ENCODE measurements at regions not wholly inside any gene's neighbourhood (a gene's known extent, or its start where the extent isn't known, plus 50 kb on each side); places are given as distances from the start of the nearest gene placed in this dataset.

GRCh38 chr20:48395816-48396546 lies 431.8 kb downstream of the PREX1 start:
- intact Hi-C loops (cut with DNase I), result no loop called here
- TF ChIP-seq CTCF (IDR thresholded peaks at IDR 0.05), result no peak
- no peak for TF ChIP-seq POLR2A (IDR thresholded peaks at IDR 0.05)
- no peaks in the 10 kb centered on the region for H3K36me3 ChIP-seq (replicated peaks in 1 of 2; ENCODE audit: insufficient read depth in 1 of 2, low read depth in 2 of 2)
- no peak overlapping the region for H3K27ac ChIP-seq
- H3K4me3 ChIP-seq, result no peak overlapping the region
- ATAC-seq (no peak), DNase-seq (no peak)
- H3K9me3 ChIP-seq, result peaks cover 0 to 10% (median 0%) of the 10 kb centered on the region in 3 donors
- 63 to 68% methylated on average over 9 of the region's 9 CpGs for WGBS, 2 donors
- peaks cover 21% of the 10 kb centered on the region for H3K4me1 ChIP-seq
- H3K27me3 ChIP-seq, result no peaks in the 10 kb centered on the region

DNA sequence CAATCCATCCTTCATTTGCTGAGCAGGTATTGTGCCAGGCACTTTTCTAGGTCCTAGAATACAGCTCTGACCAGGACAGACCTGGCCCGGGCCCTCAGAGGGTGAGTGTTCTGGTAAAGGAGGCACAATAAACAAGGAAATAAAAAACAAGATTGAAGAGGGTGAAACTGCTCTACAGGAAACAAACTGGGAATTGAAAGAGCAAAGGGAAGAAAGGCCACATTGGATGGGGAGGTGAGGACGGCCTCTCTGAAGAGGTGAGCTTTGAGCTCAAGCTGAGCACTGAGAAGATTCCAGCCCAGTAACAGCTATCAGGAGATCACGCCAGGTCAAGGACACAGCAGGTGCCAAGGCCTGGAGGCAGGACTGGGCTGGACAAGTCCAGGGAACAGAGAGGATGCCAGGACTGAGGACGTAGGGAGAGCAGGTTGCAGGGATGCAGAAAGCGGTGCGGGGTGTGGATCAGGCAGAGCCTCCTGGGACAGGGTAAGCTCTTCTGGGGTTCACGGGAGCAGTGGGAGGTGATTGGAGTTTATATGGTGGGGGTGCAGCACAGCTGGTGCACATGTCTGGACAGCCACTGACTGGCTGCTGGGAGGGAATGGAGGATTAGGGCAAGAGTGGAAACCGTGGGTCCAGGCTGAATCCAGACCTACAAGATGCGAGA lies 433.3 kb downstream of the PREX1 start:
- Histone ChIP-seq H3K4me3 (no peak overlapping the region), H3K36me3 (replicated peaks in 1 of 2; ENCODE audit: insufficient read depth in 1 of 2, low read depth in 2 of 2) (no peaks in the 10 kb centered on the region), H3K27ac (no peak overlapping the region), H3K27me3 (no peaks in the 10 kb centered on the region), H3K9me3 (peaks cover 0 to 10% (median 0%) of the 10 kb centered on the region in 3 donors), H3K4me1 (peaks cover 17% of the 10 kb centered on the region)
- 79 to 82% methylated on average over 9 of the region's 9 CpGs for WGBS, 2 donors
- DNase-seq (no peak), ATAC-seq (no peak)
- TF ChIP-seq CTCF (IDR thresholded peaks at IDR 0.05), result no peak
- TF ChIP-seq POLR2A (IDR thresholded peaks at IDR 0.05), result no peak
- intact Hi-C loops (cut with DNase I), result no loop called here

DNA sequence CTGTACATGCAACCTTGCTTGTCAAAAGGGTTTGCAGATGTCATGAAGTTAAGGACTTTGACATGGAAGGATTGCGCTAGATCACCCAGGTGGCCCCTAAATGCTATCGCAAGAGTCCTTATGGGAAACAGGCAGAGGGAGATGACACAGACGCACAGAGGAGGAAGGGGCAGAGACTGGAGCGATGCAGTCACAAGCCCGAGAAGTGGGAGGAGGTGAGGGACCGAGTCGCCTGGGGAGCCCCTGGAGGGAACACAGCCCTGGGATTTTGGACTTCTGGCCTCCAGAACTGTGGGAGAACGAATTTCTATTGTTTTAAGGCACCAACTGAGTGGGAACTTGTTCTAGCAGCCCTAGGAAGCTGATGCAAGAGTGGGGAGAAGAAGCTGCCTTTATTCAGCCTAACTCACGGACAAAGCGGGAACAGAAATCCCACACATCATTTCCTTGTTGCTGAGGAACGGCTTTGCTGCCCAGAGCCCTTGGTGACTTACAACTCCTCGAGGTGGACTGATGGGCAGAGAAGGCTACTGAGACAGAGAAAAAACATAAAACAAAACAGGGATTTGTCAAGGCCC lies 434.0 kb downstream of the PREX1 start:
- TF ChIP-seq POLR2A (IDR thresholded peaks at IDR 0.05), result no peak
- TF ChIP-seq CTCF (IDR thresholded peaks at IDR 0.05), result no peak
- H3K9me3 ChIP-seq, result peaks cover 0 to 10% (median 0%) of the 10 kb centered on the region in 3 donors
- no peak overlapping the region for H3K27ac ChIP-seq
- H3K4me1 ChIP-seq, result peaks cover 11% of the 10 kb centered on the region
- no peak overlapping the region for H3K4me3 ChIP-seq
- DNase-seq (no peak), ATAC-seq (no peak)
- intact Hi-C loops (cut with DNase I), result no loop called here
- H3K36me3 ChIP-seq (replicated peaks in 1 of 2; ENCODE audit: insufficient read depth in 1 of 2, low read depth in 2 of 2), result no peaks in the 10 kb centered on the region
- H3K27me3 ChIP-seq, result no peaks in the 10 kb centered on the region
- WGBS, 2 donors, result 84 to 88% methylated on average over 12 of the region's 12 CpGs

DNA sequence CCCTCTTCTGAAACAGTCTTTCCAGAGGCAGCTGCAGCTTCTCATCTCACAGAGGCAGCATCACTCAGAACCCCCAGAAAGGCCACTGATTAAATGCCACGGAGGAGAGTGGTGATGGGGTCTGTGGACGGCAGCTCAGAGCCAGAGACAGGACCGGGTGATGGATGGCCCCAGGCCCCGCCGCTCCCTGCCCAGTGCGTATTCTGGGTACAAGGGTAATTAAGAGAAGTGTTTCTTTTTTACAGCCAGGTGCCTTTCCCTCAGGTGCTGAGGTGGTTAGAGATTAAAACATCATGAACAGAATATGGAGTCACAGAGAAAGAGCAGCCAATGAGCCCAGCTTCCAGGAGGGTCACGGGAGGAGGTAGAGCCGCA lies 434.5 kb downstream of the PREX1 start:
- Histone ChIP-seq H3K4me3 (no peak overlapping the region), H3K27ac (no peak overlapping the region), H3K4me1 (peaks cover 5% of the 10 kb centered on the region), H3K27me3 (no peaks in the 10 kb centered on the region), H3K9me3 (peaks cover 0 to 10% (median 0%) of the 10 kb centered on the region in 3 donors), H3K36me3 (replicated peaks in 1 of 2; ENCODE audit: insufficient read depth in 1 of 2, low read depth in 2 of 2) (no peaks in the 10 kb centered on the region)
- DNase-seq (no peak), ATAC-seq (no peak)
- TF ChIP-seq CTCF (IDR thresholded peaks at IDR 0.05) (no peak), POLR2A (IDR thresholded peaks at IDR 0.05) (no peak)
- WGBS, 2 donors, result 87 to 94% methylated on average over 8 of the region's 8 CpGs
- intact Hi-C loops (cut with DNase I), result no loop called here

All from body of pancreas (tissue), 4 donors.